GM12878 (cell line): ENCODE measurements at regions not wholly inside any gene's neighbourhood (a gene's known extent, or its start where the extent isn't known, plus 50 kb on each side); places are given as distances from the start of the nearest gene placed in this dataset.

Source experiments
- ATAC-seq: fragments of 200-7000 bp; cut with Tn5 transposase; 3 replicates; pipeline ENCODE4 v1.9.1; 2020; ENCODE audit warnings: mild to moderate bottlenecking, moderate library complexity
- BruUV-seq: library from RNA; stranded (reverse); fragments of 400-500 nt; replicated peaks from 2 replicates; lab custom pipeline; 2021; lab: Mats Ljungman, UMichigan
- CTCF ChIA-PET: fragments of 300-600 bp; sonication (Branson Sonifier 250); formaldehyde crosslinking; extraction: SDS; loops from one replicate; lab custom pipeline; 2021; ENCODE audit warnings: inconsistent platforms; lab: Yijun Ruan, JAX
- POLR2A ChIA-PET: fragments of 350-600 bp; formaldehyde crosslinking; extraction: SDS; loops from one replicate; lab custom pipeline; 2021; ENCODE audit warnings: inconsistent platforms; lab: Charles Lee
- RAD21 ChIA-PET: fragments of 300-600 bp; sonication (Branson Sonifier 250); formaldehyde crosslinking; loops from one replicate; lab custom pipeline; 2023; ENCODE audit warnings: antibody characterized with exemption; ENCODE audit not compliant: unreplicated experiment; lab: Charles Lee
- SMC1A ChIA-PET: fragments of 300-600 bp; sonication (Branson Sonifier 250); formaldehyde crosslinking; loops from one replicate; lab custom pipeline; 2023; ENCODE audit not compliant: unreplicated experiment, uncharacterized antibody; lab: Charles Lee
- DNase-seq: peaks from one replicate; pipeline ENCODE4 v3.0.0-alpha.2; 2011; ENCODE audit warnings: low read depth, low spot score
- FAIRE-seq: peaks from 3 replicates; lab custom pipeline; 2011; peaks lifted over from hg19 to GRCh38; lab: Jason Lieb, UNC
- H2AFZ ChIP-seq: 2 replicates; pipeline ENCODE4 v1.6.0; 2011; ENCODE audit warnings: low read depth, low read length, control low read depth; ENCODE audit not compliant: control insufficient read depth
- H3K27ac ChIP-seq: 2 replicates; pipeline ENCODE4 v1.5.1; 2011; ENCODE audit warnings: control low read depth; ENCODE audit not compliant: control insufficient read depth, insufficient read depth
- H3K27me3 ChIP-seq, 2 experiments: replicated peaks in 1 of 2; 2 replicates each; pipeline versions ENCODE4 v1.6.0 to v1.6.1; 2011; ENCODE audit warnings: low read length in 1 of 2; ENCODE audit not compliant: control insufficient read depth in 2 of 2, insufficient read depth in 2 of 2
- H3K36me3 ChIP-seq, 2 experiments: 2 replicates each; pipeline ENCODE4 v1.5.1; 2011; ENCODE audit warnings: low read length in 1 of 2; ENCODE audit not compliant: control insufficient read depth in 2 of 2, insufficient read depth in 2 of 2
- H3K4me1 ChIP-seq: 2 replicates; pipeline ENCODE4 v1.6.1; 2011; ENCODE audit warnings: mild to moderate bottlenecking, low read length, moderate library complexity, mixed read lengths; ENCODE audit not compliant: control insufficient read depth, insufficient read depth
- H3K4me2 ChIP-seq: 2 replicates; pipeline ENCODE4 v1.6.0; 2011; ENCODE audit warnings: control low read depth; ENCODE audit not compliant: control insufficient read depth, insufficient read depth
- H3K4me3 ChIP-seq: fragments of 200-600 bp; sonication (generic); 2 replicates; pipeline ENCODE4 v1.5.1; 2016
- H3K79me2 ChIP-seq: 2 replicates; pipeline ENCODE4 v1.6.0; 2011; ENCODE audit warnings: low read length; ENCODE audit not compliant: control insufficient read depth, insufficient read depth
- H3K9ac ChIP-seq: 2 replicates; pipeline ENCODE4 v1.8.0; 2011; ENCODE audit warnings: low read length, control low read depth, mixed read lengths; ENCODE audit not compliant: control insufficient read depth, insufficient read depth
- H3K9me3 ChIP-seq: replicated peaks from 3 replicates; pipeline ENCODE4 v1.5.1; 2011; ENCODE audit warnings: mild to moderate bottlenecking, low read length; ENCODE audit not compliant: control insufficient read depth, insufficient read depth
- H4K20me1 ChIP-seq: 2 replicates; pipeline ENCODE4 v1.6.0; 2011; ENCODE audit not compliant: control insufficient read depth, insufficient read depth
- ATF7 ChIP-seq: fragments of 450-650 bp; IDR thresholded peaks from 2 replicates; pipeline ENCODE4 v1.6.1; 2016; ENCODE audit warnings: low read depth, mild to moderate bottlenecking
- IRF3 ChIP-seq: fragments of 450-650 bp; IDR thresholded peaks from 2 replicates; pipeline ENCODE4 v1.6.1; 2014; ENCODE audit warnings: mild to moderate bottlenecking
- MYC ChIP-seq: IDR thresholded peaks from 2 replicates; pipeline ENCODE4 v1.6.1; 2011; ENCODE audit warnings: mild to moderate bottlenecking, low read length, moderate library complexity, inconsistent platforms; ENCODE audit not compliant: insufficient read depth, insufficient replicate concordance, insufficient read length, severe bottlenecking
- NFIC ChIP-seq: IDR thresholded peaks from 2 replicates; pipeline ENCODE4 v1.6.1; 2012; ENCODE audit warnings: low read depth, mild to moderate bottlenecking, inconsistent platforms, low read length, moderate library complexity
- NFYB ChIP-seq: IDR thresholded peaks from 2 replicates; pipeline ENCODE4 v1.6.1; 2011; ENCODE audit warnings: low read depth, mild to moderate bottlenecking, low read length, improper control_type of control experiment, moderate library complexity; ENCODE audit not compliant: insufficient read depth
- PKNOX1 ChIP-seq: fragments of 450-650 bp; IDR thresholded peaks from 2 replicates; pipeline ENCODE4 v1.6.1; 2016; ENCODE audit warnings: mild to moderate bottlenecking
- SIX5 ChIP-seq: IDR thresholded peaks from 2 replicates; pipeline ENCODE4 v1.6.1; 2011; ENCODE audit warnings: mild to moderate bottlenecking, low read depth, low read length, moderate library complexity; ENCODE audit not compliant: severe bottlenecking
- TARDBP ChIP-seq: IDR thresholded peaks from 2 replicates; pipeline ENCODE4 v1.6.1; 2016; ENCODE audit warnings: borderline replicate concordance
- ZNF384 ChIP-seq: IDR thresholded peaks from 2 replicates; pipeline ENCODE4 v1.6.1; 2012; ENCODE audit warnings: low read depth, mild to moderate bottlenecking, low read length, improper control_type of control experiment, borderline replicate concordance
- ZZZ3 ChIP-seq: IDR thresholded peaks from 2 replicates; pipeline ENCODE4 v1.6.1; 2011; ENCODE audit warnings: low read depth; ENCODE audit not compliant: control insufficient read depth, insufficient read length
- WGBS: methylation state at CpG from one replicate; pipeline ENCODE4 v1.1.6; 2016; ENCODE audit warnings: low lambda C conversion rate; ENCODE audit not compliant: insufficient replicate concordance, insufficient coverage; ENCODE audit errors: missing lambda C conversion rate; 5-methylcytosine and 5-hydroxymethylcytosine counted together
- in situ Hi-C: fragments of 300-500 bp; cut with MboI; formaldehyde crosslinking; loops from 9 replicates; pipeline ENCODE4 v1.14.3; 2018; ENCODE audit warnings: mixed read lengths
- intact Hi-C: fragments of 100-400 bp; cut with micrococcal nuclease; formaldehyde crosslinking; loops from one replicate; pipeline ENCODE4 v1.14.2; 2022; ENCODE audit not compliant: unreplicated experiment

GRCh38 chr4:32778025-32778424, 2057.9 kb downstream of the PCDH7 start:
- Histone ChIP-seq H3K79me2 (no peaks in the 10 kb centered on the region), H3K9me3 (no peaks in the 10 kb centered on the region; the same call in 2 of the 3 replicates), H3K36me3 (no peaks in the 10 kb centered on the region), H3K27ac (no peak overlapping the region), H3K9ac (no peak overlapping the region), H4K20me1 (no peaks in the 10 kb centered on the region), H3K4me3 (no peak overlapping the region), H3K4me2 (no peak overlapping the region), H2AFZ (no peak overlapping the region), H3K27me3 (no peaks in the 10 kb centered on the region), H3K4me1 (no peaks in the 10 kb centered on the region)
- TF ChIP-seq ZNF384 (no peak), PKNOX1 (no peak), ZZZ3 (no peak), TARDBP (no peak), SIX5 (no peak), NFYB (no peak), NFIC (no peak), IRF3 (no peak), ATF7 (no peak), MYC (no peak)
- ChIA-PET CTCF (interaction anchor here (3.0 kb wide), 1 partner anchor 316 kb away, joined by 12 read pairs; no protein-coding TSS in a partner anchor), SMC1A (interaction anchor here (1.6 to 2.9 kb wide), 2 partner anchors 8 to 314 kb away, joined by 5 to 14 read pairs; no protein-coding TSS in a partner anchor), POLR2A (no interaction called here), RAD21 (no interaction called here)
- 92% methylated on average over 1 of the region's 1 CpG for WGBS
- DNase-seq (no peak), FAIRE-seq (no peak), ATAC-seq (no peak)
- in situ Hi-C loops (no loop called here), intact Hi-C loops (no loop called here)
- BruUV-seq: no TSS peak
